22Rv1 (cell line): ENCODE measurements at regions not wholly inside any gene's neighbourhood (a gene's known extent, or its start where the extent isn't known, plus 50 kb on each side); places are given as distances from the start of the nearest gene placed in this dataset.

Experiments used
- ZFX ChIP-seq: fragments of 450-650 bp; IDR thresholded peaks from 2 replicates; pipeline ENCODE4 v1.6.1; 2017; ENCODE audit warnings: antibody characterized with exemption, borderline replicate concordance
- TF ChIP-seq, protein P1 (sequence below): fragments of 450-650 bp; IDR thresholded peaks from 2 replicates; pipeline ENCODE4 v1.5.1; 2017; ENCODE audit warnings: mild to moderate bottlenecking

- TF ChIP-seq, protein P1, sequence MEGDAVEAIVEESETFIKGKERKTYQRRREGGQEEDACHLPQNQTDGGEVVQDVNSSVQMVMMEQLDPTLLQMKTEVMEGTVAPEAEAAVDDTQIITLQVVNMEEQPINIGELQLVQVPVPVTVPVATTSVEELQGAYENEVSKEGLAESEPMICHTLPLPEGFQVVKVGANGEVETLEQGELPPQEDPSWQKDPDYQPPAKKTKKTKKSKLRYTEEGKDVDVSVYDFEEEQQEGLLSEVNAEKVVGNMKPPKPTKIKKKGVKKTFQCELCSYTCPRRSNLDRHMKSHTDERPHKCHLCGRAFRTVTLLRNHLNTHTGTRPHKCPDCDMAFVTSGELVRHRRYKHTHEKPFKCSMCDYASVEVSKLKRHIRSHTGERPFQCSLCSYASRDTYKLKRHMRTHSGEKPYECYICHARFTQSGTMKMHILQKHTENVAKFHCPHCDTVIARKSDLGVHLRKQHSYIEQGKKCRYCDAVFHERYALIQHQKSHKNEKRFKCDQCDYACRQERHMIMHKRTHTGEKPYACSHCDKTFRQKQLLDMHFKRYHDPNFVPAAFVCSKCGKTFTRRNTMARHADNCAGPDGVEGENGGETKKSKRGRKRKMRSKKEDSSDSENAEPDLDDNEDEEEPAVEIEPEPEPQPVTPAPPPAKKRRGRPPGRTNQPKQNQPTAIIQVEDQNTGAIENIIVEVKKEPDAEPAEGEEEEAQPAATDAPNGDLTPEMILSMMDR = no peak
- no peak for TF ChIP-seq ZFX
Observed at GRCh38 chr2:41197781-41198180, 745.9 kb upstream of the SLC8A1 start.
